Transverse colon (tissue), 4 donors: ENCODE measurements at regions not wholly inside any gene's neighbourhood (a gene's known extent, or its start where the extent isn't known, plus 50 kb on each side); places are given as distances from the start of the nearest gene placed in this dataset.

Experiments
- CTCF ChIP-seq, 5 experiments: fragments of 200-600 bp in 3 of 5; fragments of 450-650 bp in 2 of 5; sonication (generic) in 3 of 5; IDR thresholded peaks; 1 replicate in 2 of 5; 2 replicates in 3 of 5; pipeline ENCODE4 v1.5.1; 2016 to 2017; ENCODE audit warnings: antibody characterized with exemption in 5 of 5, inconsistent platforms in 3 of 5, mild to moderate bottlenecking in 2 of 5, moderate library complexity in 1 of 5
- POLR2A ChIP-seq: fragments of 450-650 bp; IDR thresholded peaks from one replicate; pipeline ENCODE4 v1.6.1; 2016; ENCODE audit warnings: antibody characterized with exemption, mild to moderate bottlenecking, moderate library complexity
- POLR2AphosphoS5 ChIP-seq, 3 donors: sonication (generic); formaldehyde crosslinking; IDR thresholded peaks; one replicate each; pipeline ENCODE4 v1.6.1; 2016; ENCODE audit warnings: antibody characterized with exemption in 3 of 3

GRCh38 chr14:98244162-98244948 is 1027.6 kb downstream of the BCL11B start:
- TF ChIP-seq CTCF (IDR thresholded peaks at IDR 0.05) (no peak), POLR2AphosphoS5 (IDR thresholded peaks at IDR 0.05) (no peak), POLR2A (no peak)
